ENCODE measurements at regions not wholly inside any gene's neighbourhood (a gene's known extent, or its start where the extent isn't known, plus 50 kb on each side); places are given as distances from the start of the nearest gene placed in this dataset.

DNA sequence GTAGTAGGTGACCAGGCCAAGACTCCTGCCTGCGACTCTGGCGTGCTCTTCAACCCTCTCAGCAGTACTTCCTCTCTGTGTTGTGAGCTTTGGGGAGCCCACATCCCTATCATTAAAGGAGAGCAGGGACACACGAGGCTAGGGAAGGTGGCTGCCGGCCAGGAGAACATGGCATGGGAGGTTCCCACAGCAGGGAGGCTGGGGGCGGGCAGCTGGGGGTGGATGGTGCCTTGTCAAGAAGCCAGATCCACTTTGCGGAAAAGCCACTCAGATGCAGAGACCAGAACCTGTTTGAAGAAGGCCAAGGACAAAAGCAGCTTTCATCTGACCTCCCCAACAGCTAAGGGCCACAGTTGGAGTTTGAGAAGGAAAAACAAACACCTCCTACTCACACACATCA lies 198.6 kb downstream of the BCL11B start:
- Mint-ChIP-seq H3K27me3 (no peaks in the 10 kb centered on the region), H3K36me3 (no peaks in the 10 kb centered on the region), H3K4me1 (no peaks in the 10 kb centered on the region), H3K9me3 (peaks cover 2 to 9% (median 3%) of the 10 kb centered on the region in 3 donors), H3K27ac (peak overlapping the region in 1 of 3 donors; percentile 47), H3K4me3 (no peak overlapping the region)

DNA sequence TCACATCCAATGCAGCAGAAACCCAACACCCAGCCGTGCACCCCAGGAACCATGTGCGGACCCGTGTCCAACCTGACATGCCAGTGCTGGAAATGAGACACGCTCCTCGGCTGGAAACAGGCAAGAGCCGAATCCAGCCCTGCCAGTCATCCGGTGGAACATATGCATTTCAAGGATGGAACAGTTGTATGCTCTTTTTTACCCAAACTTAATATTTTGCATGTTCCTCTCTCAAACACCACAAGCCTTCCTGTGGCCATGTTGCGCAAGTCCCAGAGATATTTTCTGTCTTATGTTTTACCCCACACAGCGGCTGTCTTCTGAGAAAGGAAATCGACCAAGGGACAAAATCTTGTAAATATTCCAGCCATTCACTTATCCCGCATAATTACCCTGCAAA lies 196.9 kb downstream of the BCL11B start:
- Mint-ChIP-seq H3K27ac (no peak overlapping the region), H3K9me3 (peaks cover 2 to 12% (median 3%) of the 10 kb centered on the region in 3 donors), H3K4me1 (no peaks in the 10 kb centered on the region), H3K36me3 (no peaks in the 10 kb centered on the region), H3K4me3 (no peak overlapping the region), H3K27me3 (no peaks in the 10 kb centered on the region)

DNA sequence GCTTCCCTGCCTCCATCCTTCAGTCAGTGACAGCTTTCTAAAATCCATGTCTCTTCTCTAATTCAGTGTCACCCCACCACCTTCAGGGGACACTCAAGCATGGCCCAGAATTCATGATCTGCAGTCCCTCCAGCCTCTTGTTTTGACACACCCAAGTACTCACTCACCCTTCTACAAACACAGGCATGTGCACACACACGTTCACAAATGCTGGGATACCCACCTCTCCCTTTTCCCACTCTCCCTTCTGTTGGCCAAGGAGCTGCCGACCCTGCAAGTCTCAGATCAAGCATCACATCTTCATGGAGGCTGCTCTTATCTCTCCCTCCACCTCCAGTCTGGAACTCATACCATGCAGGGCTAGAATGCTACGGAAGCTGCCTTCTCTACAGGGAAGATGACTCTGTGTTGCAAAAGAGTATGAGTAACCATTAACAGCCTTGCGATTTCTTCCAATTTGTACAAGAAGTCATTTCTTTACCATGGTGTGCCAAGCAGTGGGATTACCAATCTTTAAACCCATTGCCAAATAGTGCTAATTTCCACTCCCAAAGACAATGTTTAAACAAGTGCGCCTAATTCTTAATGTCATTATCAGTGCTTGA lies 196.1 kb downstream of the BCL11B start:
- Mint-ChIP-seq H3K36me3 (no peaks in the 10 kb centered on the region), H3K4me1 (no peaks in the 10 kb centered on the region), H3K9me3 (peaks cover 2 to 10% (median 3%) of the 10 kb centered on the region in 3 donors), H3K27me3 (no peaks in the 10 kb centered on the region), H3K27ac (no peak overlapping the region), H3K4me3 (no peak overlapping the region)

DNA sequence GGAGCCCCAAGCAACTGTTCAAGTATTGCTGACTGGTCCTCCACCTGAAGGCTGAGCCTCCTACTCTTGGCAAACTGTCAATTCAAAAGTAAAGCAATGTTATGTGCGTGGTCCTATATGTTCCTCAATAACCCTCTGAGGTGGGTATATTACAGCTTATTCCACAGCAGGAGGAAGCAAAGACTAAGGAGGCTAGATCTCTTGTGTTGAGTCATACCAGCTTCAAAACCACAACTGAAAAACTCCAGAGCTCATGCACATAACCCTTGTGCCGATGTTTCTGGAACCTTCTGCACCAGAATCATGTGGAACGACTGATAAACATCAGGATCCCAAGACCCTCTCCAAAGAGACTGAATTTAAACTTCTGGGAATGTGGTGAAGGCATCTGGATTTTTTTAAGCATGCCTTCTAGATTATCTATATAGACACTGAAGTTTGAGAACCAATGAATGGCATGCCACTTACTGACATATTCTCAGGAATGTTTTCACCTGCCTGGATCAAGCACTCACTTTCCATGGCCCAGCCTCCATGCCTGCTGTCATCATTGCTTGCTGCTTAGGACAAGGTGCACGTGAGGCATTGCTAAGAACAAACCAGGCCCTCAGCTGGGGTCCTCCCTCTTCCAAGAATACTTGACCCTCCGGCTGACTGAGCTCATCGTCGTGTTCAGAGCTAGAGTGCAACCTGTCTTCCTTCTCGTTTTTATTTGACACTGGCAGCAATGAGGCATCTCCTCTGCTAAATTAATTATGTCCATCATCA lies 194.7 kb downstream of the BCL11B start:
- Mint-ChIP-seq H3K4me1 (no peaks in the 10 kb centered on the region), H3K27ac (no peak overlapping the region)

DNA sequence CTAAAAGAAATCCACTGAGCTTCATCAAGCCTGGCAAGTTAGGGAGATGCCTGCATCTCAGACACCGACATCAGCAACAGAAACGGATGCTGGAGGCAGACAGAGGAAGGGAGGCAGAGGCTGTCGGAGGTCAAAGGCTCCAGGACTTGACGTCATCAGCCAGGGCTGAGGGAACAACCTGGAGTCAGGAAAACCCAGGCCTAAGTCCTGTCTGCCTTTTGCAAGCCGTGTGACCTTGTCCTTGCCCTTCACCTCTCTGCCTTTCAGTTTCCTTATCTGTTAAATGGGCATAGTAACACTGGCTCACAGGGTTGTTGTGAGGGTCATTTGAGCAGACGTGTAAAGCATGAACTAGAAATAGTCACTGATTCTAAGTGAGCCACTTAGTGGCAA lies 194.2 kb downstream of the BCL11B start:
- Mint-ChIP-seq H3K4me1 (no peaks in the 10 kb centered on the region), H3K27me3 (no peaks in the 10 kb centered on the region), H3K4me3 (no peak overlapping the region), H3K36me3 (no peaks in the 10 kb centered on the region), H3K27ac (no peak overlapping the region), H3K9me3 (peaks cover under 1 to 4% (median 3%) of the 10 kb centered on the region in 3 donors)

More for the DNA sequence above, 194.7 kb downstream of the BCL11B start:
- Mint-ChIP-seq H3K36me3 (no peaks in the 10 kb centered on the region), H3K27me3 (no peaks in the 10 kb centered on the region), H3K9me3 (peaks cover 2 to 4% (median 3%) of the 10 kb centered on the region in 3 donors), H3K4me3 (no peak overlapping the region)

DNA sequence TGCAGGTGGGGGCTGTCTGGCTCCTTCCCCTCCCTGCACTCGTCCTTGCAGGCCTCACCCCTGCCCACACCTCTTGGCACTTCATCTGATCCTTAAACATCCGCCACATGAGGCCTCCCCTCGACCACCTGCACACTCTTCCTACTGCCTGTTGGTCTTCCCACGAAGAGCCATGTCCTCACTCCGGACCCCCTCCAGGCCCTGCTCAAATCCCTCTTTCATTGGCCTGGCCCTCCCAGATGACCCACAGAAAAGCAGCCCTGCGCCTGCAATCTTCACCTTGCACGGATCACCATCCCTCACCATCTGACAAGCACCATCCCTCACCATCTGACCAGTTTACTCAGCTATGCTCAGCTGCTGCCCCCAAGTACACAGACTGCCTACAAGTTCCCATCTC lies 193.6 kb downstream of the BCL11B start:
- Mint-ChIP-seq H3K4me3 (peak overlapping the region in 1 of 4 donors; percentile 55), H3K27me3 (no peaks in the 10 kb centered on the region), H3K27ac (no peak overlapping the region), H3K36me3 (no peaks in the 10 kb centered on the region), H3K4me1 (no peaks in the 10 kb centered on the region), H3K9me3 (peaks cover 0 to 5% (median 4%) of the 10 kb centered on the region in 3 donors)

DNA sequence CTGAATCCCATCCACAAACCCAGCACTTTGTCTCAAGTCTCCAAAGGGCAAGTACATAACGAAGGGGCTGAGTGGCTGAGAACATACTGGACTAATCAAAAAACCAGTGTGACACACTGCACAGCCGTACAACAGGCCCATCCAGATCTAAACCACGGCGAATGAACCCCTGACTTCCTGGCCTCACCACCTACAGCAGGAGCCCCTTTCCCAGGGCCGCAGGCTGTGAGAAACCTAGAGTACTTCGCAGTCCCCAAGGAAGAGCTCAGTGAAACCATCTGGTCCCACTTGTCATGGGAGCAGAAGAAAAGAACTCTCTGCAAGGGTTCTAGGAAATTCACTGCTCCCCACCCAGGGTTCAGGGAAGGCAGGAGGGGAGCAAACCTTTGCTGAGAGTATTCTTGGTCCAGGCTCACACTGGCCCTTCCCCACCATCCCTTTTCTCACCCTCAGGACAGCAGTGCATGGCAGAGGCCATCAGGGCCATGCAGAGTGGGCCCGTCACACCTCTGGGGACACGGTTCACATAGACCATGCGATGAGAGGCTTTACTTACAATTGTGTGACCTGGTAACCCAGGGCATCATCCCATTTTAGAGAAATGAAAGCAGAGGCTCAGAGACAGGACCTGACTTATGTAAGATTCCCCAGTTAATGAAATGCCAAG lies 192.8 kb downstream of the BCL11B start:
- no peaks in the 10 kb centered on the region for H3K4me1 Mint-ChIP-seq
- no peaks in the 10 kb centered on the region for H3K36me3 Mint-ChIP-seq
- no peak overlapping the region for H3K4me3 Mint-ChIP-seq
- no peak overlapping the region for H3K27ac Mint-ChIP-seq
- no peaks in the 10 kb centered on the region for H3K27me3 Mint-ChIP-seq
- peaks cover 0 to 7% (median 5%) of the 10 kb centered on the region in 3 donors for H3K9me3 Mint-ChIP-seq

DNA sequence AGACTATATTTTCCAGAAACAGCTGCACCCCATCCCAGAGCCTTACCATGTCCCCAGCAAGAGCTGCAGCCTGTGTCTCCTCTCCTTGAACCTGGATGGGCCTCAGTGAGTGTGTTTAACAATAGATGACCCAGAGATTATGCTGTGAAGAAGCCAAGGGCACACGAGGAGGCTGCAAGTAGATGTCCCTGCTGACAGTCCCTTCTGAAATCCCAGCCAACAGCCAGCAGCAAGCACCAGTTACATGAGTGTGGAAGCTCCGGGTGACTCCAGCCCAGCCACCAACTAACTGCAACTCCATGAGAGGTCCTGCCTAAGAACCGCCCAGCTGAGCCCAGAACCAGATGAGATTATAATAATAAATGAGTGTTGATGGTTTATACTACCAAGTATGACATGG lies 191.7 kb downstream of the BCL11B start:
- Mint-ChIP-seq H3K27ac (no peak overlapping the region), H3K27me3 (no peaks in the 10 kb centered on the region), H3K4me1 (no peaks in the 10 kb centered on the region), H3K4me3 (no peak overlapping the region), H3K9me3 (peaks cover 0 to 8% (median 5%) of the 10 kb centered on the region in 3 donors), H3K36me3 (no peaks in the 10 kb centered on the region)

DNA sequence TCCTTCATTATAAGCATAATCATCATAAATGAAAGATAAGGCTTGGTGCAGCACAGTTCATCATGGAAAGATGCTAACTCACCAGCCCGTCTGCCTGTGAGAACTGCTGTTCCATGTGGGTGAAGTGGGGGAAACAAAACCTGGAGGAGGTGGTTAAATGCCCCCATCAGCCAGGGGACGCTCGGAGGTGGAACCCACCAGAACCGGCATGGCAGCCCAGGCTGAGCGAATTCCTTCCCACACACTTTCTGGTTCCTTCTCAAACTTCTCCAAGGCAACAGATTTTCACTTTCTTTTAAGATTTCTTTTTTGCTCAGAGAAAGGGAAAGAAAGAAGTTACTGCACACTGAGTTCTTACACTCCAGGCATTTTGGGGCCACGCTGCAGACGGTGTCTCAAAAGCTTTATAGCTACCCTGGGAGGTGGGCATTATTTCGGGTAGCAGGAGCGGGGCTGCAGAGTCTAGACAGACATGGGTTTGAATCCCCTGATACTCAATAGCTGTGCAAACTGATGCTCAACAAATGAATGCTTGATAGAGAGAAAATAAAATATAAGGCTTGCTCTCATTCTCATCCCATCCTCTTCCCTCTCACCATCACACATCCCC lies 190.7 kb downstream of the BCL11B start:
- H3K36me3 Mint-ChIP-seq = no peaks in the 10 kb centered on the region
- peaks cover 0 to 8% (median 5%) of the 10 kb centered on the region in 3 donors for H3K9me3 Mint-ChIP-seq
- no peaks in the 10 kb centered on the region for H3K27me3 Mint-ChIP-seq
- no peak overlapping the region for H3K27ac Mint-ChIP-seq
- H3K4me1 Mint-ChIP-seq = no peaks in the 10 kb centered on the region
- no peak overlapping the region for H3K4me3 Mint-ChIP-seq

DNA sequence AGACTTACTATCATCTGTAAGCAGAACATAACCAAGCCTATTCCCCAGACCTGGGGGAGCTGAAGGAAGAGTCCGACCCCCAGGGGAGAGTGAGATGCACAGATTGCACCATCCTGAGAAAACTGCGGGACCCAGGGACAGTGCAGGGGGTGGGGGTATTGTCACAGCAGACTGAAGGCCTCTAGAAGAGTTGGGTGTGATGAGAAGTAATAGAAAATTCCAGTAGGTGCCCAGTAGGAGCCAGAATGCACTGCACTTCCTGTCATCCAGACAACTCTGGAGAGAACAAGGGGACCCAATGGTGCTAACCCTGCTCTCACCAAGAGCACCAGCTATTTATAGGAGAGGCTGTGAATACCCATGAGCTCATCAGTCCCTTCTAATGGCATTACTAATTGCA lies 190.1 kb downstream of the BCL11B start:
- no peaks in the 10 kb centered on the region for H3K36me3 Mint-ChIP-seq
- H3K9me3 Mint-ChIP-seq = peaks cover 0 to 8% (median 2%) of the 10 kb centered on the region in 3 donors
- no peak overlapping the region for H3K4me3 Mint-ChIP-seq
- H3K27me3 Mint-ChIP-seq = no peaks in the 10 kb centered on the region
- no peak overlapping the region for H3K27ac Mint-ChIP-seq
- H3K4me1 Mint-ChIP-seq = no peaks in the 10 kb centered on the region

DNA sequence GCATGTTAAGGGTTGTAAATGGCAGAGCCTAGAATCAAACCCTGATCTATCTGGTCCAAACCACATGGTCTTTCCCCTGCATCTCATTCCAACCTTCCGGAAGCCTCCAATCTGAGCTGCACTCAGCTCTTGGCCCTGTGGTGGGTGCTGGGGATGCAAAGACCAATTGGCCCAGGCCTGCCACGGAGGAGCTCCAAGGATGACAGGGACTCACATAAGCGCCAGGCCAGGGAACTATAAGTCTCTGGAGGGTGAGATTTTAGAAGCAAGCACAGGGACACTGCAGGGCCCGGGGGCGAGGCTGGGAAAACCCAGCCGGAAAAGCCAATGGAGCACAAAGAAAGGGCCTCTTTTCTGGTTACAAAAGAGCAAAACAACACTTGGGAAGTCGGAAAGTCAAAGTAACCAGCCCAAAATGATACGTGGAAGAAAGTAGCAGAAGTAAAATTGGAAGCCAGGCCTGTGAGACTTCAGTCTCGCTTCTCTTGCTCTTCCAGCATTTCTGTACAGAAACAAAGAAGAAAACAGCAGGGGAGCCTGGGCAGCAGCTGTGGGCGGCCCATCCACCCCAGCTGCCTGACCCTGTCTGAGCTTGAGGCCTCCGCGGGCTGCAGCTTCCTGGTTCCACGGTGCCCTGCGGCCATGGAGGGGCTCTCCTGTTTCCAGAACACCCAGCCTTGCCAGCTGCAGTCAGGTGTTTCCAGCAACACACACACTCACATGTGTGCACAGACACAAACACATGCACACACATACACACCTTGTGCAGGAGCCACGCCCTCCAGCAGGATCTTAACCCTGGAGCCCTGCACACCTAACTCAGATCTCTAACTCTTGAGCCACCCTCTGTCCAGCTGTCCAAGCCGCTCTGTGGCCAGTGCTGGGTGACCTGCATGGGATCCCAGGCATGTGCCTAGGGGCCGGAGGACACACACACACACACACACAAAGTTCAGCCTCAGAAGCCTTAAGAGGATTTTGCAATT lies 178.2 kb downstream of the BCL11B start:
- peaks cover 4 to 10% (median 6%) of the 10 kb centered on the region in 3 donors for H3K9me3 Mint-ChIP-seq
- H3K27ac Mint-ChIP-seq = no peak overlapping the region
- H3K4me1 Mint-ChIP-seq = no peaks in the 10 kb centered on the region
- no peaks in the 10 kb centered on the region for H3K36me3 Mint-ChIP-seq
- H3K27me3 Mint-ChIP-seq = no peaks in the 10 kb centered on the region
- H3K4me3 Mint-ChIP-seq = no peak overlapping the region

DNA sequence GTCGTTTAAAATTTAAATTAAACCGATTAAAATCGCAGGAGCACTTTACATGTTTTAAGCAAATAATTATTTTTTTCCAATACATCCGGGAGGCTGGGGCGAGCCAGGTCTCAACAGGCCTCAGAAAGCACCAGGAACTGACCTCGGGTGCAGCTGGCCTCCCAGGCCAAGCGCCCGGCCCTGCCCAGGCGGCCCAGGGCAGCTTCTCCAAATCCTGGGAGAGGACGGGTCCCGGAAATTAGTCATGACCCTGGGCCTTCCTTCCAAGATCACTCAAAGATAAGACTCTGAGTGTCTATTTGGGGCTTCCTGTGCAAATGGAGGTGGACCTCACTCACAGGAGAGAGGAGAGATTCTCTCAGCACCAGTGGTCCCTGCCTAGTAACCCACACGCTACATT lies 177.1 kb downstream of the BCL11B start:
- Mint-ChIP-seq H3K27ac (no peak overlapping the region), H3K4me1 (no peaks in the 10 kb centered on the region), H3K4me3 (no peak overlapping the region), H3K36me3 (no peaks in the 10 kb centered on the region), H3K9me3 (peaks cover 4 to 10% (median 6%) of the 10 kb centered on the region in 3 donors), H3K27me3 (no peaks in the 10 kb centered on the region)

DNA sequence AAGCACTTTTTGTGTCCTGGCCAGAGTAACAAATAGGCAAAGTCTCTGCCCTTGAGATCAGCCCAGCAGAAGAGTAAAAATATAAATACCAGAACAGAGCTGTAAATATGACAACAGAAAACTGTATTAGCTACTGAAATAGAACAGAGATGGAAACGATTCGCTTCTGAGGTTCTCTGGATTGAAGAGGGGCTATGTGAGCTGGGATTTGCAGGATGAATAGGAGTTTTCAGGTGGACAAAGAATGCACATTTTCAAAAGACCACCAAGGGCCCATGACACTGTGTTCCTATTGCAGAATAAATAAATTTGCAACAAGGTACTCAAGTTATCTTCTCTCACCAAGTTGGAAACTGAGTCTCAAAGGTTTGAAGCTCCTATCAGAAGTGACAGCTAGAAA lies 176.6 kb downstream of the BCL11B start:
- Mint-ChIP-seq H3K27ac (no peak overlapping the region), H3K4me3 (no peak overlapping the region), H3K4me1 (no peaks in the 10 kb centered on the region), H3K27me3 (no peaks in the 10 kb centered on the region), H3K36me3 (no peaks in the 10 kb centered on the region), H3K9me3 (peaks cover 4 to 10% (median 6%) of the 10 kb centered on the region in 3 donors)

DNA sequence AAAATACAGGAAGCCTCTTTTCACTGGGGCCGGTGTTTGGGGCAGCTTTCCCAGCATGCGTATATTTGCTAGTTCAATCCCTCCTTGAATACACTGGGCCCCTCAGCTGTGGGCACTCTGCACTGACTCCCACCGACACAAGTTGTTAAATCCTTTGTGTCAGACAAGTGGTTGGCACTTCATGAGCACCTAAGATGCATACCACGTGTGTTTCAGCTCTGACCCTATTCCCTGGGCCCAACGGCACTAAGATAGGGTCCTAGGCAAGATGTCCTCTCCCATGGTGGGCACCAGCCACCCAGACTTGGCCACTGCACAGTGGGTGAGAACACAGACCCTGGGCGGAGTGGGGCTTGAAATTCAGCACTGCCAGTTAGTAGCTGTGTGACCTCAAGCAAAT lies 173.8 kb downstream of the BCL11B start:
- peaks cover 0 to 6% (median 1%) of the 10 kb centered on the region in 3 donors for H3K9me3 Mint-ChIP-seq

More for the DNA sequence above, 173.8 kb downstream of the BCL11B start:
- Mint-ChIP-seq H3K27me3 (no peaks in the 10 kb centered on the region), H3K36me3 (no peaks in the 10 kb centered on the region), H3K27ac (no peak overlapping the region), H3K4me3 (no peak overlapping the region), H3K4me1 (no peaks in the 10 kb centered on the region)
